OCI-LY7 (cell line): ENCODE measurements at regions not wholly inside any gene's neighbourhood (a gene's known extent, or its start where the extent isn't known, plus 50 kb on each side); places are given as distances from the start of the nearest gene placed in this dataset.

Source experiments
- EZH2phosphoT487 ChIP-seq: fragments of 200-600 bp; sonication (generic); IDR thresholded peaks from 2 replicates; pipeline ENCODE4 v1.6.1; 2018; ENCODE audit warnings: low read depth, borderline replicate concordance, mild to moderate bottlenecking, mixed run types, antibody characterized with exemption, low read length, moderate library complexity, mixed read lengths
- TF ChIP-seq, protein P1 (sequence below): fragments of 200-600 bp; sonication (generic); conservative IDR thresholded peaks from 2 replicates; pipeline ENCODE4 v1.5.1; 2014; ENCODE audit warnings: mild to moderate bottlenecking, antibody characterized with exemption, low read length, moderate library complexity, mixed read lengths

DNA sequence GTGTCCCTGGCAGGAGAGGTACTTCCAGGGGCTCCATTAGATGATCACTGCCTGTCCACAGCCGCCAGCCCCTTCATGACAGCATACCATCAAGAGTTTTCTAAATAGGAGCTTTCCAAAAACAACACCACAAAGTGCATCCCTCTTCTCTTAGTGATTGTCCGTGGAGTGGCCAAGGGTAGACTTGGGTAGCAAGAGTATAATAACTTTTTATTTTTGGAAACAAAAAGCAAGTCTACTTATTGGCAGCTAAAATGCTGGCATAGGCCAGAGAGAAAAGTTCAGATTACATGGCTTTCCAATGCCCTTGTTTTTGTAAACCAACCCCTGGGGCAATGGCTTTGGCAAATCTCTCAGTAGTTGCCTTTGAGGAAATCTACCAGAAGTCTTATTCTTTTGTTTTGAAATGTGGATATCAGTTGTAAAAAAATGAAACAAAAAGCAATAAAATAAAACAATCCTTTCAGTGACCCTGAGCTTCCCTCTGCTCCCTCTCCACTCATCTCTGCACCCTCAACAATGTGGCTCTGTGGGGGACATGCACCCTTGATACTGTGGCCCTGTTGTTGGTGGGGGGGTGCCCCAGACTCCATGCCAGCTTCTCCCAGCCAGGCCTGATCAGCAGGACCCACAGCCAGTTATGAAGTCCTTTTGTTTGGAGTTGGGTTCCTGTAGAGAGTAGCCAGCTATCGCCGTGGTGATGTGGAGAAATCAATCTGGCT, 294.1 kb downstream of the DLEU7 start:
- TF ChIP-seq, protein P1, sequence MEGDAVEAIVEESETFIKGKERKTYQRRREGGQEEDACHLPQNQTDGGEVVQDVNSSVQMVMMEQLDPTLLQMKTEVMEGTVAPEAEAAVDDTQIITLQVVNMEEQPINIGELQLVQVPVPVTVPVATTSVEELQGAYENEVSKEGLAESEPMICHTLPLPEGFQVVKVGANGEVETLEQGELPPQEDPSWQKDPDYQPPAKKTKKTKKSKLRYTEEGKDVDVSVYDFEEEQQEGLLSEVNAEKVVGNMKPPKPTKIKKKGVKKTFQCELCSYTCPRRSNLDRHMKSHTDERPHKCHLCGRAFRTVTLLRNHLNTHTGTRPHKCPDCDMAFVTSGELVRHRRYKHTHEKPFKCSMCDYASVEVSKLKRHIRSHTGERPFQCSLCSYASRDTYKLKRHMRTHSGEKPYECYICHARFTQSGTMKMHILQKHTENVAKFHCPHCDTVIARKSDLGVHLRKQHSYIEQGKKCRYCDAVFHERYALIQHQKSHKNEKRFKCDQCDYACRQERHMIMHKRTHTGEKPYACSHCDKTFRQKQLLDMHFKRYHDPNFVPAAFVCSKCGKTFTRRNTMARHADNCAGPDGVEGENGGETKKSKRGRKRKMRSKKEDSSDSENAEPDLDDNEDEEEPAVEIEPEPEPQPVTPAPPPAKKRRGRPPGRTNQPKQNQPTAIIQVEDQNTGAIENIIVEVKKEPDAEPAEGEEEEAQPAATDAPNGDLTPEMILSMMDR: no peak
- no peak for TF ChIP-seq EZH2phosphoT487
